Left lung (tissue), 4 donors: ENCODE measurements at regions not wholly inside any gene's neighbourhood (a gene's known extent, or its start where the extent isn't known, plus 50 kb on each side); places are given as distances from the start of the nearest gene placed in this dataset.
"Not testable (repeated sequence)": the region's sequence is repeated elsewhere in the genome, so short reads cannot be mapped to it uniquely, and the experiment has no call there.

Experiments used
- ATAC-seq: fragments of 200-7000 bp; cut with Tn5 transposase; one replicate; pipeline ENCODE4 v1.9.1; 2020; ENCODE audit warnings: moderate library complexity
- DNase-seq, 4 donors: peaks; one replicate each; pipeline ENCODE4 v3.0.0-alpha.2; 2013 to 2020
- H3K27ac ChIP-seq, 2 donors: fragments of 200-600 bp; sonication (generic) in 1 of 2; one replicate each; pipeline versions ENCODE4 v1.5.0 to v1.8.0; 2020 to 2021
- H3K27me3 ChIP-seq, 2 donors: fragments of 200-600 bp; sonication (generic) in 1 of 2; one replicate each; pipeline versions ENCODE4 v1.5.0 to v1.8.0; 2020 to 2021
- H3K36me3 ChIP-seq, 2 donors: fragments of 200-600 bp; sonication (generic) in 1 of 2; one replicate each; pipeline versions ENCODE4 v1.5.0 to v1.8.0; 2020 to 2021
- H3K4me1 ChIP-seq, 2 donors: fragments of 200-600 bp; one replicate each; pipeline ENCODE4 v1.8.0; 2021
- H3K4me3 ChIP-seq, 2 donors: fragments of 200-600 bp; sonication (generic) in 1 of 2; one replicate each; pipeline versions ENCODE4 v1.5.0 to v1.8.0; 2020 to 2021; ENCODE audit warnings: mild to moderate bottlenecking in 1 of 2
- H3K9me3 ChIP-seq, 2 donors: fragments of 200-600 bp; sonication (generic) in 1 of 2; one replicate each; pipeline versions ENCODE4 v1.5.0 to v1.8.0; 2020 to 2021
- intact Hi-C, 2 donors: fragments of 100-400 bp; cut with DNase I; formaldehyde crosslinking; loops; one replicate each; pipeline versions ENCODE4 v1.11.2 to v1.14.2; 2022
- TF ChIP-seq, protein P1 (sequence below), 2 donors: fragments of 200-600 bp; sonication (generic) in 1 of 2; IDR thresholded peaks; one replicate each; pipeline versions ENCODE4 v1.5.0 to v1.8.0; 2021; ENCODE audit warnings: antibody characterized with exemption in 2 of 2
- donor health status: DM: no; HTN: yes; CAD: no.
- donor health status: DM: no; HTN: no; CAD: no.

DNA sequence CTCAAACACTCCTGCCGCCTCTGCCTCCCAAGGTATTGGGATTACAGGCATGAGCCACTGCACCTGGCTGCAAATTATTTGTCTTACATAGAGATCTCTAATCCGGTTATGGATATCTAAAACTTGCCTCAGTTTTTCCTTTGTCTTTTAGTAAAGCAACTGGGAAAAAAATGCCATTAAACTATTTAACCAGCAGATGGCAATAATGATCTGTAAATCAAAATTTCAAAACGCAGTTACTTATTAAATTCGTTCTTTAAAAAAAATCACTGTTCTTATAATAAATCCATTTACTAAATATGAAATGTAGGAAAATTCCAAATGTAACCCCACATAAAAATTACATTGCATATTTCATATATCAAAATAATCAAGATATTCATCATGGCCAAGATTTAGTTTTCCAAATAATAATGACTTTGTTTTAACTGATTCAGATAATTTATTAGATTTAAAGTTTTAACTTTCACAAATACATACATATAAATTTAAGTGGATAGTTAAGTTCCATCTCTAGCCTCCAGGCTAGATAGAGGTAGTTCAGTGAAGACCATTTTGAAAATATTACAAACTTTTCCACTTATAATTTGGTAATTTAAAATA, 125.8 kb downstream of the KBTBD2 start:
- H3K9me3 ChIP-seq, H3K36me3 ChIP-seq, H3K27ac ChIP-seq, DNase-seq, H3K4me3 ChIP-seq, H3K4me1 ChIP-seq, ATAC-seq, intact Hi-C loops: not testable (repeated sequence)
- TF ChIP-seq, protein P1, sequence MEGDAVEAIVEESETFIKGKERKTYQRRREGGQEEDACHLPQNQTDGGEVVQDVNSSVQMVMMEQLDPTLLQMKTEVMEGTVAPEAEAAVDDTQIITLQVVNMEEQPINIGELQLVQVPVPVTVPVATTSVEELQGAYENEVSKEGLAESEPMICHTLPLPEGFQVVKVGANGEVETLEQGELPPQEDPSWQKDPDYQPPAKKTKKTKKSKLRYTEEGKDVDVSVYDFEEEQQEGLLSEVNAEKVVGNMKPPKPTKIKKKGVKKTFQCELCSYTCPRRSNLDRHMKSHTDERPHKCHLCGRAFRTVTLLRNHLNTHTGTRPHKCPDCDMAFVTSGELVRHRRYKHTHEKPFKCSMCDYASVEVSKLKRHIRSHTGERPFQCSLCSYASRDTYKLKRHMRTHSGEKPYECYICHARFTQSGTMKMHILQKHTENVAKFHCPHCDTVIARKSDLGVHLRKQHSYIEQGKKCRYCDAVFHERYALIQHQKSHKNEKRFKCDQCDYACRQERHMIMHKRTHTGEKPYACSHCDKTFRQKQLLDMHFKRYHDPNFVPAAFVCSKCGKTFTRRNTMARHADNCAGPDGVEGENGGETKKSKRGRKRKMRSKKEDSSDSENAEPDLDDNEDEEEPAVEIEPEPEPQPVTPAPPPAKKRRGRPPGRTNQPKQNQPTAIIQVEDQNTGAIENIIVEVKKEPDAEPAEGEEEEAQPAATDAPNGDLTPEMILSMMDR (IDR thresholded peaks at IDR 0.05), result peak; percentile 33 to 38
- peaks cover 0 to 29% of the 10 kb centered on the region in 2 donors for H3K27me3 ChIP-seq

DNA sequence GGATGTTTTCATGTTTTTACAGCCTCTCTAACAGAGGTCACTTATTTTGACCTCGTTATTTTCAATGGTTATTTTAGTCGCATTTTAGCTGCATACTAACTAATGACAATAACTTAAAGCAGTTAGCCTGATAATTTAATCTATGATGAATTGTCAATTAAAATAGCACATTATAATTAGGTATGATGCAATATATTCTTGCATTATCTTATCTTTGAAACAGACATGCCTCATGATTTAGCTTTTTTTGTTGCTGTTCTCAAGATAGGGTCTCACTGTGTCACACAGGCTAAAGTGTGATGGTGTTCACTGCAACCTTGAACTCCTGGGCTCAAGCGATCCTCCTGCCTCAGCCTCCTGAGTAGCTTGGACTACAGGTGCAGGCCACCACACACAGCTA, 126.4 kb downstream of the KBTBD2 start:
- TF ChIP-seq, protein P1 (IDR thresholded peaks at IDR 0.05), result no peak
- no peaks in the 10 kb centered on the region for H3K36me3 ChIP-seq
- intact Hi-C loops, result no loop called here
- no peak for ATAC-seq
- peaks cover 0 to 3% of the 10 kb centered on the region in 2 donors for H3K9me3 ChIP-seq
- H3K4me3 ChIP-seq, result no peak overlapping the region
- peaks cover 0 to 31% of the 10 kb centered on the region in 2 donors for H3K27me3 ChIP-seq
- H3K4me1 ChIP-seq, result no peaks in the 10 kb centered on the region
- no peak overlapping the region for H3K27ac ChIP-seq
- DNase-seq, result no peak

DNA sequence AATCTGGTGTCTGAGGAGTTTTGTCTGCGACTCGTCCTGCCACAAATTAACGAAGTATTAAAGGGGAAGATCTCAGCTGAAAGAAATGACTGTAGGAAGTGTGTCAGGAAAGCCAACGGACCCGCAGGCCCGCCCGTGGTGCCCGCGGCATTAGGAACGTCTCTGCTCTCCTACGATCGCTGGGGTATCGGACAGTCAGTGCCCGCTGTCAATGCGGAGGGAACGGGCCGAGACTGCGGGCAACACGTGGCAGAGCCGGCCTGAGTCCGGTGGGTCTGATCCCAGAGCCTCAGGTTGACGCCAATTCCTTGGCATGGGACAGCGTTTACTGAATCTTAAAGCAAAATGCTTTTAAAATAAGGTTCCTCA, 128.7 kb downstream of the KBTBD2 start:
- no peak overlapping the region for H3K27ac ChIP-seq
- no peak overlapping the region for H3K4me3 ChIP-seq
- no peak for ATAC-seq
- DNase-seq, result peak in 1 of 4 donors; percentile 67
- H3K36me3 ChIP-seq, result no peaks in the 10 kb centered on the region
- peaks cover 0 to 31% of the 10 kb centered on the region in 2 donors for H3K27me3 ChIP-seq
- no peaks in the 10 kb centered on the region for H3K4me1 ChIP-seq
- TF ChIP-seq, protein P1 (IDR thresholded peaks at IDR 0.05), result no peak
- intact Hi-C loops, result no loop called here
- no peaks in the 10 kb centered on the region for H3K9me3 ChIP-seq

DNA sequence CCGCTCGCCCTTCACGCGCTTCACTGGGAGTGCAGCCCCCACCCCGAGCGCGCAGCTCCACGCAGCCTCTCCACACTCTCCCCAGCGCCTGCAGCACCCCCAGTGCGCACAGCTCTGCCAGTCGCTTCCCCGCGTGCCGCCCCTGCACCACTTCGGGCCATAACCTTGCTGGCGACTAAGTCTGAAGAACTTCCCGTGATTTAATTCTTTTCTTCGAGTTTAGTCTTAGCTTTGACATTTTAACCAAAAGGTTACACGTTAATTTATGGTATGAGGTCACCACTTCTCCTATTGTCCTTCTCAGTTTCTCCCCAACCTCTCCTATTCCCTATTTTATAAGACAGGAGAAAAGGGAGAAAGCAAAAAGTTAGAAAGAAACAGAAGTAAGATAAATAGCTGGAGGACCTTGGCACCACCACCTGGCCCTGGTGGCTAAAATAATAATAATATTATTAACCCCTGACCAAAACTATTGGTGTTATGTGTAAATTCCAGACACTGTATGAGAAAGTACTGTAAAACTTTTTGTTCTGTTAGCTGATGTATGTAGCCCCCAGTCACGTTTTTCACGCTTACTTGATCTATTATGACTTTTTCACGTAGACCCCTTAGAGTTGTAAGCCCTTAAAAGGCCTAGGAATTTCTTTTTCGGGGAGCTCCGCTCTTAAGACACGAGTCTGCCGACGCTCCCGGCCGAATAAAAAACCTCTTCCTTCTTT, 129.2 kb downstream of the KBTBD2 start:
- DNase-seq, H3K27ac ChIP-seq, intact Hi-C loops, H3K9me3 ChIP-seq, H3K36me3 ChIP-seq, H3K4me3 ChIP-seq, ATAC-seq, H3K4me1 ChIP-seq: not testable (repeated sequence)
- H3K27me3 ChIP-seq, result peaks cover 0 to 31% of the 10 kb centered on the region in 2 donors

DNA sequence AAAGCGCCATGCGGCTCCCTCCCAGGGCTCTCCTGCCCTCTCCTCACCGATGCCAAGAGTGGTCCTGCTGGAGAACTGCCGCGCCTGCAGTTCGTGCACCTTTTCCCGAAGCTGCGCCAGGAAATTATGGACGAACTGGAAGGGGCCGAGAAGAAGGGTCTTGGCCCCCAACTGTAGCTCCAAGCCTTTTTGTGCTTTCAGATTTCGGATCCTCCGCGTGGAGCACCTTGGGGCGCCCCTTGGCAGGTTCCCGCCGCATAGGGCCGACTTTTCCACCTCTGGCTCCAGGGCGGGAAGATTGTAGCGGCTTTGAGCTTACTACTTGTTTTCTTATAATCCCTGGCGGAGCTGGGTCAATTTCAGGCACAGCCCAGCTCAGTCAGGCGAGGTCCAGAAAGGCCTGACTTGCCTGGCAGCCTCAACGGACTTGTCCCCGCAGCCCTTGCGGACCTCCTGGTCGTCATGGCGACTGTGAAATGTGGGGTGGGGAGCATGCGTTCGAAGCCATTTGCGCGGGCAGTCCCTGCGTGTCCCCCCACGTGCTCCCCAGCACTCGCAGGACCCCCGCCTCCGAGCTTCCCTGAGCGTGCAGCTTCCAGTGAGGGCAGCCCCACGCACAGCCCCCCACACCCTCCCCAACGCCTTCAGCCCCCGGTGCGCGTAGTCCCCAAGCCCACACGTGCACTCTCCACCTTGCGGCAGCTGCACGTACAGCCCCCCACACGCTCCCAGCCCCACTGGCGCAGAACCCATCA, 129.9 kb downstream of the KBTBD2 start:
- no peak for ATAC-seq
- TF ChIP-seq, protein P1 (IDR thresholded peaks at IDR 0.05), result no peak
- no peaks in the 10 kb centered on the region for H3K4me1 ChIP-seq
- intact Hi-C loops, result no loop called here
- no peak overlapping the region for H3K4me3 ChIP-seq
- no peaks in the 10 kb centered on the region for H3K9me3 ChIP-seq
- peaks cover 0 to 31% of the 10 kb centered on the region in 2 donors for H3K27me3 ChIP-seq
- no peak overlapping the region for H3K27ac ChIP-seq
- peak in 2 of 4 donors; percentile 36 to 64 for DNase-seq
- no peaks in the 10 kb centered on the region for H3K36me3 ChIP-seq

DNA sequence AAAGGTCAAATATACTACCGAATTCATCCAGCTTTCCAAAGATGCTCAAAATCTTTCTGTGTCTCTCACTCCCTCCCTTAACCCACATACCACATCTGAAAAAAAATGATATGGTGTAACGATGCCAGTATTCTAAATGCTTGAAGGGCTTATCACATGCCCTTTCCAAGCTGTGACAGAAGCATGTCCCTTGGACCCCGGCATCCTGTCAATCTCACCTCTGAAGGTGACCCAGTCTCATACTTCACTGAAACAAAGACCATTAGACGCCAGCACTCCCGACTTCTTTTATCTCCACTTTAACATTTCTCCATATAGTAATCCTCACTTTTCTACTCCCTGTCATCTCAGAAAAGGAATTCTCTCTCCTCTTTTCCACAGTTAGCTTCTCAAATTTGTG, 130.8 kb downstream of the KBTBD2 start:
- H3K9me3 ChIP-seq, H3K4me1 ChIP-seq, H3K4me3 ChIP-seq, H3K27ac ChIP-seq, H3K36me3 ChIP-seq, ATAC-seq, intact Hi-C loops, DNase-seq: not testable (repeated sequence)
- peaks cover 0 to 31% of the 10 kb centered on the region in 2 donors for H3K27me3 ChIP-seq

DNA sequence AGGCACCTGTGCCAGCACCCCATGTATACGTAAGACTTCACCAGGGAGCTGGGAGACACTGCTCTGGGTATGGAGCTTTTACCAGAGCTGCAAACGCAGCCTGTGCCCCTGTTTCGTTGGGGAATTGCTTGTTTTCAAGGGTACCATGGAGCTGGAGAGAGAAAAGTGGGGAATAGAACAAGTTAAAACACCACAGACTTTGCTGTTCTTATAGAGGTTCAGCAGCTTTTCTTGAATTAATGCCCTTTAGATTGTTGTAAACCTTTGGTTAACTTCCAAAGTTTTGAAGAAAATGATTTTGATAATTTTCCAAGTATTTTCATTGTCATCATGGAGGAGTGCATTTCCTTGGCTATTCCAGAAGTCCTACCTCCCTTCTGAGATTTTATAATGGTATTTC, 131.7 kb downstream of the KBTBD2 start:
- DNase-seq, H3K4me1 ChIP-seq, ATAC-seq, intact Hi-C loops, H3K9me3 ChIP-seq, H3K27ac ChIP-seq, H3K36me3 ChIP-seq, H3K4me3 ChIP-seq: not testable (repeated sequence)
- H3K27me3 ChIP-seq, result peaks cover 0 to 31% of the 10 kb centered on the region in 2 donors

DNA sequence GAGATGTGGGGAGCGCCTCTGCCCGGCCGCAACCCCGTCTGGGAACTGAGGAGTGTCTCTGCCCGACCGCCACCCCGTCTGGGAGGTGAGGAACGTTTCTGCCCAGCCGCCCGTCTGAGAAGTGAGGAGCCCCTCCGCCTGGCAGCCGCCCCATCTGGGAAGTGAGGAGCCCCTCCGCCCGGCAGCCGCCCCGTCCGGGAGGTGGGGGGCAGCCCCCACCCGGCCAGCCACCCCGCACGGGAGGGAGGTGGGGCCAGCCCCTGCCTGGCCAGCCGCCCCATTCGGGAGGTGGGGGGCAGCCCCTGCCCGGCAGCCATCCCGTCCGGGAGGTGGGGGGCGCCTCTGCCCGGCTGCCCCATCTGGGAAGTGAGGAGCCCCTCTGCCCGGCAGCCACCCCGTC, 137.7 kb downstream of the KBTBD2 start:
- intact Hi-C loops, H3K27me3 ChIP-seq, H3K9me3 ChIP-seq, ATAC-seq, H3K36me3 ChIP-seq, H3K4me1 ChIP-seq, H3K27ac ChIP-seq, H3K4me3 ChIP-seq: not testable (repeated sequence)
- DNase-seq, result peak in 1 of 4 donors; percentile 55

DNA sequence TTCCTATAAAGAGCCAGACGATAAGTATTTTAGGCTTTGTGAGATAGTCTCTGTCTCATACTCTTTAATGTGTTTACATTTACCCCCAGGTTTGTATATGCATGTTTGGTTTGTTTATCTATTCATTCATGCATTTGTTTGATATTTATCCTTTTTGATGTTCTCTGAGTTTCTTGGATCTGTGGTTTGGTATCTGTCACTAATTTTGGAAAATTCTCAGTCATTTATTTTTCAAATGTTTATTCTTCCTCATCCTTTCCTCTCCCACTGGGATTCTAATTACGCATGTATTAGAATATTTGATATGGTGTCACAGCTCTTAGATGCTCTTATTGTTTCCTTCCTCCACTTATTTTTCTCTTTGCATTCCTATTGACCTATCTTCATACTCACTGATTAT, 143.2 kb downstream of the KBTBD2 start:
- intact Hi-C loops, H3K27ac ChIP-seq, H3K36me3 ChIP-seq, DNase-seq, ATAC-seq, H3K4me3 ChIP-seq, H3K4me1 ChIP-seq, H3K27me3 ChIP-seq, H3K9me3 ChIP-seq: not testable (repeated sequence)
